Adipocyte (in vitro differentiated cells): ENCODE measurements at regions not wholly inside any gene's neighbourhood (a gene's known extent, or its start where the extent isn't known, plus 50 kb on each side); places are given as distances from the start of the nearest gene placed in this dataset.

Experiments
- DNase-seq: peaks from one replicate; pipeline ENCODE4 v3.0.0-alpha.2; 2015; ENCODE audit warnings: low read depth
- H3K27me3 ChIP-seq: replicated peaks from 2 replicates; pipeline ENCODE4 v1.7.0; 2013; ENCODE audit warnings: mild to moderate bottlenecking, low read length, moderate library complexity; ENCODE audit not compliant: control insufficient read depth, insufficient read depth
- H3K36me3 ChIP-seq: 2 replicates; pipeline ENCODE4 v1.7.0; 2013; ENCODE audit warnings: low read length, mild to moderate bottlenecking, moderate library complexity; ENCODE audit not compliant: control insufficient read depth, insufficient read depth, severe bottlenecking
- H3K4me1 ChIP-seq: 2 replicates; pipeline ENCODE4 v1.7.0; 2013; ENCODE audit warnings: mild to moderate bottlenecking, low read length, moderate library complexity; ENCODE audit not compliant: control insufficient read depth, insufficient read depth
- H3K4me3 ChIP-seq: 2 replicates; pipeline ENCODE4 v1.7.0; 2013; ENCODE audit warnings: mild to moderate bottlenecking, low read length, moderate library complexity
- H3K9ac ChIP-seq: 2 replicates; pipeline ENCODE4 v1.7.0; 2013; ENCODE audit warnings: mild to moderate bottlenecking, low read length, moderate library complexity
- H3K9me3 ChIP-seq: 2 replicates; pipeline ENCODE4 v1.7.0; 2013; ENCODE audit warnings: mild to moderate bottlenecking, low read length, moderate library complexity; ENCODE audit not compliant: control insufficient read depth

GRCh38 chr2:221762496-221762895 is 190.4 kb upstream of the EPHA4 start:
- no peak for DNase-seq
- no peaks in the 10 kb centered on the region for H3K27me3 ChIP-seq
- no peak overlapping the region for H3K9ac ChIP-seq
- no peaks in the 10 kb centered on the region for H3K9me3 ChIP-seq
- H3K4me3 ChIP-seq = no peak overlapping the region
- peaks cover 3% of the 10 kb centered on the region for H3K4me1 ChIP-seq
- H3K36me3 ChIP-seq = no peaks in the 10 kb centered on the region

- no peaks in the 10 kb centered on the region for H3K36me3 ChIP-seq
- DNase-seq = no peak
- no peaks in the 10 kb centered on the region for H3K27me3 ChIP-seq
- H3K9ac ChIP-seq = no peak overlapping the region
- H3K9me3 ChIP-seq = no peaks in the 10 kb centered on the region
- H3K4me1 ChIP-seq = no peaks in the 10 kb centered on the region
- H3K4me3 ChIP-seq = no peak overlapping the region
Observed at GRCh38 chr2:221761260-221761659, 189.2 kb upstream of the EPHA4 start.

- H3K4me1 ChIP-seq = no peaks in the 10 kb centered on the region
- no peak for DNase-seq
- no peak overlapping the region for H3K4me3 ChIP-seq
- no peak overlapping the region for H3K9ac ChIP-seq
- no peaks in the 10 kb centered on the region for H3K9me3 ChIP-seq
- H3K36me3 ChIP-seq = no peaks in the 10 kb centered on the region
- no peaks in the 10 kb centered on the region for H3K27me3 ChIP-seq
Observed at GRCh38 chr2:221758076-221758475, 186.0 kb upstream of the EPHA4 start.

GRCh38 chr2:221753401-221753800 is 181.3 kb upstream of the EPHA4 start:
- no peaks in the 10 kb centered on the region for H3K9me3 ChIP-seq
- no peaks in the 10 kb centered on the region for H3K36me3 ChIP-seq
- no peak for DNase-seq
- no peaks in the 10 kb centered on the region for H3K4me1 ChIP-seq
- H3K27me3 ChIP-seq = no peaks in the 10 kb centered on the region
- no peak overlapping the region for H3K4me3 ChIP-seq
- H3K9ac ChIP-seq = no peak overlapping the region

- H3K4me1 ChIP-seq = no peaks in the 10 kb centered on the region
- H3K4me3 ChIP-seq = no peak overlapping the region
- no peak overlapping the region for H3K9ac ChIP-seq
- no peaks in the 10 kb centered on the region for H3K36me3 ChIP-seq
- no peaks in the 10 kb centered on the region for H3K9me3 ChIP-seq
- no peaks in the 10 kb centered on the region for H3K27me3 ChIP-seq
- no peak for DNase-seq
Observed at GRCh38 chr2:221752781-221753180, 180.7 kb upstream of the EPHA4 start.

- H3K4me3 ChIP-seq = no peak overlapping the region
- H3K36me3 ChIP-seq = no peaks in the 10 kb centered on the region
- no peaks in the 10 kb centered on the region for H3K27me3 ChIP-seq
- H3K4me1 ChIP-seq = no peaks in the 10 kb centered on the region
- DNase-seq = peak; percentile 8
- no peak overlapping the region for H3K9ac ChIP-seq
- H3K9me3 ChIP-seq = no peaks in the 10 kb centered on the region
Observed at GRCh38 chr2:221750316-221750715, 178.2 kb upstream of the EPHA4 start.

GRCh38 chr2:221747289-221747972 is 175.3 kb upstream of the EPHA4 start:
- Histone ChIP-seq H3K4me1 (no peaks in the 10 kb centered on the region), H3K9ac (no peak overlapping the region), H3K27me3 (no peaks in the 10 kb centered on the region), H3K9me3 (peaks cover 6% of the 10 kb centered on the region), H3K36me3 (no peaks in the 10 kb centered on the region), H3K4me3 (no peak overlapping the region)
- DNase-seq = no peak

GRCh38 chr2:221741496-221742211 is 169.6 kb upstream of the EPHA4 start:
- Histone ChIP-seq H3K4me1 (no peaks in the 10 kb centered on the region), H3K27me3 (no peaks in the 10 kb centered on the region), H3K4me3 (no peak overlapping the region), H3K36me3 (no peaks in the 10 kb centered on the region), H3K9me3 (peaks cover 9% of the 10 kb centered on the region), H3K9ac (no peak overlapping the region)
- no peak for DNase-seq

GRCh38 chr2:221731432-221732145 is 159.5 kb upstream of the EPHA4 start:
- H3K9ac ChIP-seq = no peak overlapping the region
- H3K4me1 ChIP-seq = peaks cover 6% of the 10 kb centered on the region
- no peak for DNase-seq
- H3K9me3 ChIP-seq = no peaks in the 10 kb centered on the region
- H3K36me3 ChIP-seq = no peaks in the 10 kb centered on the region
- H3K27me3 ChIP-seq = no peaks in the 10 kb centered on the region
- H3K4me3 ChIP-seq = no peak overlapping the region

GRCh38 chr2:221726894-221727513 is 154.9 kb upstream of the EPHA4 start:
- Histone ChIP-seq H3K9ac (no peak overlapping the region), H3K9me3 (peaks cover 7% of the 10 kb centered on the region), H3K27me3 (no peaks in the 10 kb centered on the region), H3K4me3 (no peak overlapping the region), H3K36me3 (no peaks in the 10 kb centered on the region), H3K4me1 (peaks cover 6% of the 10 kb centered on the region)
- no peak for DNase-seq

GRCh38 chr2:221724631-221725203 is 152.6 kb upstream of the EPHA4 start:
- H3K9ac ChIP-seq = no peak overlapping the region
- no peaks in the 10 kb centered on the region for H3K4me1 ChIP-seq
- no peak for DNase-seq
- no peaks in the 10 kb centered on the region for H3K36me3 ChIP-seq
- H3K9me3 ChIP-seq = peaks cover 8% of the 10 kb centered on the region
- H3K4me3 ChIP-seq = no peak overlapping the region
- H3K27me3 ChIP-seq = no peaks in the 10 kb centered on the region
